HepG2 (cell line): ENCODE measurements at regions not wholly inside any gene's neighbourhood (a gene's known extent, or its start where the extent isn't known, plus 50 kb on each side); places are given as distances from the start of the nearest gene placed in this dataset.
A peak's percentile ranks its signal among the peaks of the same experiment; 100 is the strongest.

Source experiments
- ATAC-seq: fragments of 200-7000 bp; cut with Tn5 transposase; 3 replicates; pipeline ENCODE4 v1.9.1; 2020; ENCODE audit warnings: mild to moderate bottlenecking, moderate library complexity
- BruUV-seq: library from RNA; stranded (reverse); fragments of 400-500 nt; replicated peaks from 2 replicates; lab custom pipeline; 2021; lab: Mats Ljungman, UMichigan
- CTCF ChIA-PET: fragments of 300-600 bp; formaldehyde crosslinking; extraction: SDS; loops from one replicate; lab custom pipeline; 2021; ENCODE audit warnings: low total read pairs, inconsistent platforms, low intra/inter-chr PET ratio; lab: Yijun Ruan, JAX
- POLR2A ChIA-PET: fragments of 350-600 bp; sonication (Branson Sonifier 250); formaldehyde crosslinking; loops from one replicate; lab custom pipeline; 2020; ENCODE audit warnings: antibody characterized with exemption, inconsistent platforms; lab: Yijun Ruan, JAX
- DNase-seq: peaks from one replicate; pipeline ENCODE4 v3.0.0-alpha.2; 2015; ENCODE audit warnings: low spot score
- FAIRE-seq: peaks from 3 replicates; lab custom pipeline; 2011; peaks lifted over from hg19 to GRCh38; lab: Jason Lieb, UNC
- H2AFZ ChIP-seq: one replicate; pipeline ENCODE4 v1.6.1; 2011; ENCODE audit warnings: low read length, inconsistent platforms
- H3K27ac ChIP-seq: fragments of 300-600 bp; 3 replicates; pipeline ENCODE4 v1.8.0; 2011; ENCODE audit warnings: mixed run types, mild to moderate bottlenecking, mixed read lengths, low read length, inconsistent platforms; ENCODE audit not compliant: insufficient read depth; ENCODE audit errors: extremely low read length
- H3K27me3 ChIP-seq, 2 experiments: fragments of 200-600 bp in 1 of 2; 2 replicates in 1 of 2; 3 replicates in 1 of 2; pipeline versions ENCODE4 v1.6.0 to v1.8.0; 2011; ENCODE audit warnings: low read length in 2 of 2, mild to moderate bottlenecking in 2 of 2, moderate library complexity in 2 of 2, inconsistent platforms in 1 of 2; ENCODE audit not compliant: insufficient read depth in 2 of 2, control insufficient read depth in 1 of 2
- H3K36me3 ChIP-seq, 2 experiments: fragments of 200-600 bp in 1 of 2; replicated peaks in 1 of 2; 2 replicates in 1 of 2; 3 replicates in 1 of 2; pipeline versions ENCODE4 v1.5.1 to v1.8.0; 2011; ENCODE audit warnings: low read length in 2 of 2, inconsistent platforms in 1 of 2; ENCODE audit not compliant: insufficient read depth in 2 of 2, control insufficient read depth in 1 of 2
- H3K4me1 ChIP-seq: 2 replicates; pipeline ENCODE4 v1.5.1; 2012; ENCODE audit warnings: low read length, inconsistent platforms; ENCODE audit not compliant: insufficient read depth
- H3K4me2 ChIP-seq: 2 replicates; pipeline ENCODE4 v1.6.0; 2011; ENCODE audit warnings: low read depth, low read length, inconsistent platforms
- H3K4me3 ChIP-seq, 3 experiments: fragments of 200-600 bp in 1 of 3; sonication (generic), shearing (Covaris generic) in 1 of 3; replicated peaks in 1 of 3; 2 replicates each; pipeline ENCODE4 v1.5.1; 2011 to 2016; ENCODE audit warnings: low read length in 3 of 3, inconsistent platforms in 2 of 3, low read depth in 2 of 3, mild to moderate bottlenecking in 2 of 3, control low read depth in 1 of 3, mixed read lengths in 1 of 3; ENCODE audit not compliant: insufficient read depth in 1 of 3
- H3K79me2 ChIP-seq: one replicate; pipeline ENCODE4 v1.6.1; 2011; ENCODE audit warnings: low read length, inconsistent platforms; ENCODE audit not compliant: insufficient read depth
- H3K9ac ChIP-seq: 2 replicates; pipeline ENCODE4 v1.6.0; 2011; ENCODE audit warnings: mild to moderate bottlenecking, low read depth, low read length, inconsistent platforms; ENCODE audit not compliant: insufficient read depth
- H3K9me3 ChIP-seq: 2 replicates; pipeline ENCODE4 v1.5.1; 2012; ENCODE audit warnings: mild to moderate bottlenecking, low read length
- H4K20me1 ChIP-seq: 2 replicates; pipeline ENCODE4 v1.6.0; 2011; ENCODE audit warnings: inconsistent platforms, mild to moderate bottlenecking, low read length, moderate library complexity; ENCODE audit not compliant: insufficient read depth
- BRD4 ChIP-seq: sonication (generic); formaldehyde crosslinking; IDR thresholded peaks from 2 replicates; pipeline ENCODE4 v1.4.0; 2020; ENCODE audit warnings: missing genetic modification reagents
- ELF3 ChIP-seq: IDR thresholded peaks from 2 replicates; pipeline ENCODE4 v1.6.1; 2016; ENCODE audit warnings: missing genetic modification reagents, missing compliant biosample characterization
- ETV5 ChIP-seq: IDR thresholded peaks from 2 replicates; pipeline ENCODE4 v1.6.1; 2018; ENCODE audit warnings: missing biosample characterization, missing genetic modification reagents, inconsistent platforms, borderline replicate concordance
- FOXA3 ChIP-seq: IDR thresholded peaks from 2 replicates; pipeline ENCODE4 v1.6.1; 2016; ENCODE audit warnings: missing genetic modification reagents, missing compliant biosample characterization
- HMG20A ChIP-seq: IDR thresholded peaks from 2 replicates; pipeline ENCODE4 v1.6.1; 2016; ENCODE audit warnings: borderline replicate concordance
- IRF9 ChIP-seq: sonication (generic); formaldehyde crosslinking; IDR thresholded peaks from 2 replicates; pipeline ENCODE4 v1.8.0; 2022; ENCODE audit warnings: missing genetic modification reagents, mild to moderate bottlenecking, borderline replicate concordance
- KDM4B ChIP-seq: sonication (generic); formaldehyde crosslinking; IDR thresholded peaks from 2 replicates; pipeline ENCODE4 v1.4.0; 2020; ENCODE audit warnings: missing genetic modification reagents
- KLF13 ChIP-seq: sonication (generic); formaldehyde crosslinking; IDR thresholded peaks from 2 replicates; pipeline ENCODE4 v1.4.0; 2020; ENCODE audit warnings: mild to moderate bottlenecking, missing genetic modification reagents
- MAFG ChIP-seq: sonication (generic); formaldehyde crosslinking; IDR thresholded peaks from 2 replicates; pipeline ENCODE4 v1.5.1; 2020; ENCODE audit warnings: mild to moderate bottlenecking, missing genetic modification reagents
- NCOA2 ChIP-seq: sonication (generic); formaldehyde crosslinking; IDR thresholded peaks from 2 replicates; pipeline ENCODE4 v1.8.0; 2022; ENCODE audit warnings: inconsistent platforms
- NR2F6 ChIP-seq, 2 experiments: IDR thresholded peaks; 2 replicates each; pipeline ENCODE4 v1.6.1; 2016; ENCODE audit warnings: antibody characterized with exemption in 1 of 2, mild to moderate bottlenecking in 1 of 2
- PHF8 ChIP-seq: sonication (generic); formaldehyde crosslinking; IDR thresholded peaks from 2 replicates; pipeline ENCODE4 v1.5.0; 2020; ENCODE audit warnings: missing genetic modification reagents
- SALL1 ChIP-seq: sonication (generic); formaldehyde crosslinking; IDR thresholded peaks from 2 replicates; pipeline ENCODE4 v1.8.0; 2022; ENCODE audit warnings: mild to moderate bottlenecking, missing genetic modification reagents
- SIX1 ChIP-seq: sonication (generic); formaldehyde crosslinking; IDR thresholded peaks from 2 replicates; pipeline ENCODE4 v1.4.0; 2020; ENCODE audit warnings: missing genetic modification reagents, borderline replicate concordance
- SNAPC5 ChIP-seq: sonication (generic); formaldehyde crosslinking; IDR thresholded peaks from 2 replicates; pipeline ENCODE4 v1.8.1; 2023; ENCODE audit warnings: mild to moderate bottlenecking, missing genetic modification reagents, borderline replicate concordance
- SOX13 ChIP-seq, 3 experiments: fragments of 450-650 bp in 1 of 3; sonication (generic) in 1 of 3; formaldehyde crosslinking in 1 of 3; IDR thresholded peaks in 2 of 3; conservative IDR thresholded peaks in 1 of 3; 2 replicates each; pipeline versions ENCODE4 v1.5.0 to v1.6.1; 2016 to 2020; ENCODE audit warnings: antibody characterized with exemption in 1 of 3, mild to moderate bottlenecking in 1 of 3, missing compliant biosample characterization in 1 of 3, missing genetic modification reagents in 1 of 3, moderate library complexity in 1 of 3
- SP2 ChIP-seq: sonication (generic); formaldehyde crosslinking; IDR thresholded peaks from 2 replicates; pipeline ENCODE4 v1.5.1; 2020; ENCODE audit warnings: mild to moderate bottlenecking, missing genetic modification reagents
- SP4 ChIP-seq: sonication (generic); formaldehyde crosslinking; IDR thresholded peaks from 2 replicates; pipeline ENCODE4 v1.8.1; 2023; ENCODE audit warnings: mild to moderate bottlenecking, missing genetic modification reagents
- TARDBP ChIP-seq: sonication (generic); formaldehyde crosslinking; IDR thresholded peaks from 2 replicates; pipeline ENCODE4 v1.8.0; 2022; ENCODE audit warnings: mild to moderate bottlenecking, missing genetic modification reagents
- TCF7 ChIP-seq: sonication (generic); IDR thresholded peaks from 2 replicates; pipeline ENCODE4 v1.6.1; 2016; ENCODE audit warnings: antibody characterized with exemption, low read depth
- ZBTB26 ChIP-seq: IDR thresholded peaks from 2 replicates; pipeline ENCODE4 v1.6.1; 2016; ENCODE audit warnings: missing compliant biosample characterization, missing genetic modification reagents, borderline replicate concordance
- ZNF274 ChIP-seq: sonication (generic); formaldehyde crosslinking; IDR thresholded peaks from 2 replicates; pipeline ENCODE4 v1.5.1; 2020; ENCODE audit warnings: mild to moderate bottlenecking, missing genetic modification reagents
- ZNF891 ChIP-seq: sonication (generic); formaldehyde crosslinking; IDR thresholded peaks from 2 replicates; pipeline ENCODE4 v1.5.0; 2020; ENCODE audit warnings: mild to moderate bottlenecking, missing genetic modification reagents
- WGBS: methylation state at CpG from one replicate; pipeline ENCODE4 v1.1.6; 2017; ENCODE audit warnings: low lambda C conversion rate; 5-methylcytosine and 5-hydroxymethylcytosine counted together
- in situ Hi-C: cut with HindIII; loops from 2 replicates; pipeline ENCODE4 v1.10.0; 2017; ENCODE audit warnings: low pct_unique_long_range_greater_than_20kb; ENCODE audit not compliant: extremely low pct_ligation_motif_present
- intact Hi-C: fragments of 100-400 bp; cut with micrococcal nuclease; formaldehyde crosslinking; loops from one replicate; pipeline ENCODE4 v1.10.0; 2022; ENCODE audit not compliant: unreplicated experiment

- CTCF ChIA-PET = no interaction called here
- ATAC-seq (peak; percentile 95), FAIRE-seq (peak; percentile 46), DNase-seq (peak; percentile 98)
- Histone ChIP-seq H3K4me3 (no peak overlapping the region), H3K4me1 (peaks cover 43% of the 10 kb centered on the region), H3K27ac (peak overlapping the region; percentile 15), H3K9me3 (peaks cover 26% of the 10 kb centered on the region), H3K36me3 (no peaks in the 10 kb centered on the region), H3K9ac (0 out of 2 replicates have a peak overlapping the region, but pooled peaks have one; percentile 9), H3K4me2 (0 out of 2 replicates have a peak overlapping the region, but pooled peaks have one; percentile 19), H2AFZ (no peak overlapping the region), H4K20me1 (no peaks in the 10 kb centered on the region), H3K79me2 (no peaks in the 10 kb centered on the region), H3K27me3 (no peaks in the 10 kb centered on the region)
- POLR2A ChIA-PET = interaction anchor here (1.3 to 2.2 kb wide), 7 partner anchors 11 to 58 kb away, joined by 4 to 15 read pairs (median 7); partner anchors contain the start of gene EDN1
- intact Hi-C loops = loop anchor here (1.0 kb wide), 1 partner anchor 25 kb away; no protein-coding TSS in a partner anchor
- WGBS = 17% methylated on average over 6 of the region's 6 CpGs
- BruUV-seq = no TSS peak
- in situ Hi-C loops = no loop called here
- peak; percentile 95 for TF ChIP-seq NCOA2 (CRISPR knock-in tag)
- TF ChIP-seq KDM4B (CRISPR knock-in tag) = peak; percentile 20; the same call in 1 of the 2 replicates
- TF ChIP-seq SNAPC5 (CRISPR knock-in tag) = no peak
- TF ChIP-seq ZNF891 = no peak
- peak; percentile 52; the same call in 1 of the 2 replicates for TF ChIP-seq ETV5 (CRISPR knock-in tag)
- TF ChIP-seq PHF8 = no peak
- TF ChIP-seq NR2F6 (IDR thresholded peaks at IDR 0.05) = peak; percentile 32; the same call in 1 of the 2 replicates
- 0 out of 2 replicates have a peak, but pooled peaks have one; percentile 42 for TF ChIP-seq NR2F6 (CRISPR knock-in tag; IDR thresholded peaks at IDR 0.05)
- 0 out of 2 replicates have a peak, but pooled peaks have one; percentile 57 for TF ChIP-seq BRD4 (CRISPR knock-in tag)
- TF ChIP-seq SP2 (CRISPR knock-in tag) = no peak
- no peak for TF ChIP-seq SP4 (CRISPR knock-in tag)
- TF ChIP-seq SOX13 (IDR thresholded peaks at IDR 0.05) = peak; percentile 70
- TF ChIP-seq SOX13 (CRISPR knock-in tag; conservative IDR thresholded peaks at IDR 0.05 in 1 of 2, IDR thresholded peaks at IDR 0.05 in 1 of 2) = peak in 1 of 2 experiments; percentile 78; a peak in 2 of 4 replicates
- no peak for TF ChIP-seq KLF13 (CRISPR knock-in tag)
- no peak for TF ChIP-seq MAFG (CRISPR knock-in tag)
- TF ChIP-seq HMG20A (CRISPR knock-in tag) = peak; percentile 91
- TF ChIP-seq TCF7 = peak; percentile 99
- peak; percentile 96 for TF ChIP-seq FOXA3 (CRISPR knock-in tag)
- TF ChIP-seq IRF9 = no peak
- peak; percentile 88 for TF ChIP-seq ELF3 (CRISPR knock-in tag)
- TF ChIP-seq TARDBP (CRISPR knock-in tag) = peak; percentile 77
- TF ChIP-seq SIX1 (CRISPR knock-in tag) = peak; percentile 70; the same call in 1 of the 2 replicates
- TF ChIP-seq SALL1 = peak; percentile 89
- TF ChIP-seq ZBTB26 (CRISPR knock-in tag) = no peak
- TF ChIP-seq ZNF274 (CRISPR knock-in tag) = no peak
Observed at GRCh38 chr6:12348530-12349511, 58.7 kb downstream of the EDN1 start.
